UCSD-AML1 (cell line): ENCODE measurements at regions not wholly inside any gene's neighbourhood (a gene's known extent, or its start where the extent isn't known, plus 50 kb on each side); places are given as distances from the start of the nearest gene placed in this dataset.
"Not testable (repeated sequence)": the region's sequence is repeated elsewhere in the genome, so short reads cannot be mapped to it uniquely, and the experiment has no call there.

Experiments used
- DNase-seq: peaks from one replicate; lab custom pipeline; 2025; ENCODE audit not compliant: unreplicated experiment; lab: John Stamatoyannopoulos, UW

GRCh38 chr5:17326600-17327037 is 109.2 kb downstream of the BASP1 start:
- DNase-seq, result no peak

- no peak for DNase-seq
Observed at GRCh38 chr5:17327048-17327625, 109.7 kb downstream of the BASP1 start.

GRCh38 chr5:17329571-17329970 is 112.1 kb downstream of the BASP1 start:
- DNase-seq, result no peak

- DNase-seq, result no peak
Observed at GRCh38 chr5:17330386-17330785, 113.0 kb downstream of the BASP1 start.

GRCh38 chr5:17331651-17332050 is 114.2 kb downstream of the BASP1 start:
- DNase-seq, result no peak

GRCh38 chr5:17333755-17334154 is 116.3 kb downstream of the BASP1 start:
- no peak for DNase-seq

- no peak for DNase-seq
Observed at GRCh38 chr5:17336054-17336453, 118.6 kb downstream of the BASP1 start.

- DNase-seq, result not testable (repeated sequence)
Observed at GRCh38 chr5:17336723-17337122, 119.3 kb downstream of the BASP1 start.

GRCh38 chr5:17339841-17340240 is 122.4 kb downstream of the BASP1 start:
- no peak for DNase-seq

- DNase-seq, result no peak
Observed at GRCh38 chr5:17340379-17340778, 122.9 kb downstream of the BASP1 start.

- DNase-seq, result no peak
Observed at GRCh38 chr5:17340819-17341218, 123.4 kb downstream of the BASP1 start.

- no peak for DNase-seq
Observed at GRCh38 chr5:17343675-17344074, 126.2 kb downstream of the BASP1 start.

GRCh38 chr5:17346811-17347210 is 129.4 kb downstream of the BASP1 start:
- DNase-seq, result no peak

- DNase-seq, result no peak
Observed at GRCh38 chr5:17352223-17352622, 134.8 kb downstream of the BASP1 start.

GRCh38 chr5:17354265-17354664 is 136.8 kb downstream of the BASP1 start:
- DNase-seq, result no peak

GRCh38 chr5:17355586-17356346 is 138.3 kb downstream of the BASP1 start:
- DNase-seq, result no peak

- DNase-seq, result no peak
Observed at GRCh38 chr5:17356551-17356950, 139.1 kb downstream of the BASP1 start.

GRCh38 chr5:17357504-17357903 is 140.1 kb downstream of the BASP1 start:
- no peak for DNase-seq

GRCh38 chr5:17358031-17358430 is 140.0 kb upstream of the TAF11L2 start:
- DNase-seq, result no peak

GRCh38 chr5:17359451-17360011 is 138.5 kb upstream of the TAF11L2 start:
- DNase-seq, result no peak

GRCh38 chr5:17360879-17361278 is 137.2 kb upstream of the TAF11L2 start:
- DNase-seq, result no peak

GRCh38 chr5:17361331-17361730 is 136.7 kb upstream of the TAF11L2 start:
- DNase-seq, result no peak
